HCT116 (cell line): ENCODE measurements at regions not wholly inside any gene's neighbourhood (a gene's known extent, or its start where the extent isn't known, plus 50 kb on each side); places are given as distances from the start of the nearest gene placed in this dataset.

ENCODE experiments used
- ATAC-seq: fragments of 200-7000 bp; cut with Tn5 transposase; 2 replicates; pipeline ENCODE4 v1.9.1; 2020; ENCODE audit warnings: mild to moderate bottlenecking, moderate library complexity
- BruUV-seq: library from RNA; stranded (reverse); fragments of 400-500 nt; replicated peaks from 2 replicates; lab custom pipeline; 2021; lab: Mats Ljungman, UMichigan
- CTCF ChIA-PET: fragments of 300-600 bp; sonication (Branson Sonifier 250); formaldehyde crosslinking; loops from one replicate; lab custom pipeline; 2021; ENCODE audit warnings: antibody characterized with exemption; lab: Charles Lee
- POLR2A ChIA-PET: fragments of 300-600, 350-600 bp; sonication (Branson Sonifier 250); formaldehyde crosslinking; loops from one replicate; lab custom pipeline; 2021; ENCODE audit warnings: antibody characterized with exemption; lab: Charles Lee
- RAD21 ChIA-PET, 2 experiments: fragments of 300-600 bp; sonication (Branson Sonifier 250); formaldehyde crosslinking; loops; one replicate each; lab custom pipeline; 2023; ENCODE audit warnings: low total read pairs in 2 of 2; ENCODE audit not compliant: uncharacterized antibody in 2 of 2, unreplicated experiment in 2 of 2, low non-redundant PET in 1 of 2; lab: Charles Lee
- DNase-seq: peaks from one replicate; pipeline ENCODE4 v3.0.0-alpha.2; 2010; ENCODE audit warnings: low read depth, low spot score
- H2AFZ ChIP-seq: fragments of 200-600 bp; shearing (Covaris generic), sonication (generic); 2 replicates; pipeline ENCODE4 v1.6.1; 2017; ENCODE audit warnings: low read depth, mixed run types, mixed read lengths, antibody characterized with exemption, low read length; ENCODE audit not compliant: poor library complexity, severe bottlenecking
- H3K27ac ChIP-seq: 2 replicates; pipeline ENCODE4 v1.5.1; 2012; ENCODE audit warnings: low read depth, low read length
- H3K27me3 ChIP-seq: fragments of 200-600 bp; sonication (generic); 2 replicates; pipeline ENCODE4 v1.6.1; 2016; ENCODE audit warnings: mixed run types, low read length, mixed read lengths; ENCODE audit not compliant: insufficient read depth
- H3K36me3 ChIP-seq, 2 experiments: fragments of 200-500 bp in 1 of 2; fragments of 200-600 bp in 1 of 2; sonication (Bioruptor generic) in 1 of 2; sonication (generic) in 1 of 2; 2 replicates each; pipeline versions ENCODE4 v1.5.1 to v1.6.1; 2014 to 2016; ENCODE audit warnings: low read length in 2 of 2, inconsistent platforms in 1 of 2, mixed read lengths in 1 of 2, mixed run types in 1 of 2; ENCODE audit not compliant: insufficient read depth in 2 of 2, control insufficient read depth in 1 of 2
- H3K4me1 ChIP-seq, 2 experiments: fragments of 200-600 bp in 1 of 2; sonication (generic) in 1 of 2; 2 replicates each; pipeline versions ENCODE4 v1.5.1 to v1.6.1; 2012 to 2017; ENCODE audit warnings: low read length in 2 of 2, inconsistent platforms in 1 of 2, mild to moderate bottlenecking in 1 of 2, mixed read lengths in 1 of 2, mixed run types in 1 of 2, moderate library complexity in 1 of 2; ENCODE audit not compliant: insufficient read depth in 2 of 2, control insufficient read depth in 1 of 2
- H3K4me2 ChIP-seq: fragments of 200-600 bp; sonication (generic); 2 replicates; pipeline ENCODE4 v1.6.1; 2017; ENCODE audit warnings: mixed run types, low read length, mixed read lengths
- H3K4me3 ChIP-seq, 2 experiments: fragments of 200-600 bp in 1 of 2; sonication (generic) in 1 of 2; replicated peaks in 1 of 2; 2 replicates each; pipeline ENCODE4 v1.5.1; 2011 to 2016; ENCODE audit warnings: low read length in 2 of 2, control low read depth in 1 of 2, low read depth in 1 of 2, mild to moderate bottlenecking in 1 of 2, mixed read lengths in 1 of 2, mixed run types in 1 of 2
- H3K79me2 ChIP-seq: fragments of 200-600 bp; sonication (generic); 2 replicates; pipeline ENCODE4 v1.6.1; 2017; ENCODE audit warnings: mild to moderate bottlenecking, mixed run types, low read length, moderate library complexity, mixed read lengths; ENCODE audit not compliant: insufficient read depth
- H3K9ac ChIP-seq: fragments of 200-600 bp; sonication (generic); 2 replicates; pipeline ENCODE4 v1.6.1; 2016; ENCODE audit warnings: low read length, mixed read lengths
- H3K9me2 ChIP-seq: fragments of 200-600 bp; sonication (generic), shearing (Covaris generic); 2 replicates; pipeline ENCODE4 v1.6.1; 2017; ENCODE audit warnings: mixed run types, mild to moderate bottlenecking, moderate library complexity; ENCODE audit not compliant: insufficient read depth
- H3K9me3 ChIP-seq, 2 experiments: fragments of 200-500 bp in 1 of 2; fragments of 200-600 bp in 1 of 2; sonication (Bioruptor generic) in 1 of 2; sonication (generic) in 1 of 2; 2 replicates each; pipeline ENCODE4 v1.6.1; 2014 to 2017; ENCODE audit warnings: low read length in 2 of 2, mixed read lengths in 2 of 2, inconsistent platforms in 1 of 2, low read depth in 1 of 2, mild to moderate bottlenecking in 1 of 2, mixed run types in 1 of 2, moderate library complexity in 1 of 2; ENCODE audit not compliant: control insufficient read depth in 1 of 2, insufficient read depth in 1 of 2
- H4K20me1 ChIP-seq: fragments of 200-600 bp; sonication (generic), shearing (Covaris generic); 2 replicates; pipeline ENCODE4 v1.6.1; 2017; ENCODE audit warnings: mixed run types, mild to moderate bottlenecking, moderate library complexity; ENCODE audit not compliant: insufficient read depth
- CBX3 ChIP-seq: IDR thresholded peaks from 2 replicates; pipeline ENCODE4 v1.6.1; 2012; ENCODE audit warnings: low read depth
- CEBPB ChIP-seq: IDR thresholded peaks from 2 replicates; pipeline ENCODE4 v1.6.1; 2012; ENCODE audit warnings: low read depth
- EZH2 ChIP-seq: fragments of 200-600 bp; sonication (generic); IDR thresholded peaks from 2 replicates; pipeline ENCODE4 v1.6.1; 2017; ENCODE audit warnings: antibody characterized with exemption, mixed run types
- EZH2phosphoT487 ChIP-seq: fragments of 200-600 bp; IDR thresholded peaks from 2 replicates; pipeline ENCODE4 v1.6.1; 2018; ENCODE audit warnings: antibody characterized with exemption, borderline replicate concordance
- JUND ChIP-seq: IDR thresholded peaks from 2 replicates; pipeline ENCODE4 v1.6.1; 2012
- POLR2AphosphoS5 ChIP-seq: IDR thresholded peaks from 2 replicates; pipeline ENCODE4 v1.6.1; 2011; ENCODE audit warnings: mild to moderate bottlenecking, low read depth, low read length, moderate library complexity
- RAD21 ChIP-seq: IDR thresholded peaks from 2 replicates; pipeline ENCODE4 v1.6.1; 2012; ENCODE audit warnings: low read depth, mild to moderate bottlenecking
- SRF ChIP-seq: IDR thresholded peaks from 2 replicates; pipeline ENCODE4 v1.6.1; 2012; ENCODE audit warnings: low read depth
- ZFX ChIP-seq: fragments of 450-650 bp; IDR thresholded peaks from 2 replicates; pipeline ENCODE4 v1.6.1; 2017
- ZNF274 ChIP-seq: fragments of 200-500 bp; sonication (Bioruptor generic); IDR thresholded peaks from 2 replicates; pipeline ENCODE4 v1.6.1; 2014; ENCODE audit warnings: mild to moderate bottlenecking, low read depth, low read length, inconsistent platforms
- intact Hi-C: fragments of 100-400 bp; cut with micrococcal nuclease; formaldehyde crosslinking; loops from 2 replicates; pipeline ENCODE4 v1.10.0; 2022
- TF ChIP-seq, protein P1 (sequence below): IDR thresholded peaks from 2 replicates; pipeline ENCODE4 v1.6.1; 2012
- TF ChIP-seq, protein P2 (sequence below), 3 experiments: fragments of 200-600 bp in 1 of 3; sonication (generic) in 1 of 3; IDR thresholded peaks in 2 of 3; conservative IDR thresholded peaks in 1 of 3; 2 replicates each; pipeline ENCODE4 v1.5.1; 2012 to 2017; ENCODE audit warnings: low read depth in 2 of 3, low read length in 2 of 3, antibody characterized with exemption in 1 of 3, borderline replicate concordance in 1 of 3, control low read depth in 1 of 3, mild to moderate bottlenecking in 1 of 3, mixed read lengths in 1 of 3, mixed run types in 1 of 3, moderate library complexity in 1 of 3; ENCODE audit not compliant: insufficient read depth in 1 of 3

GRCh38 chr12:16675438-16675837, 69.5 kb upstream of the LMO3 start (continued):
- TF ChIP-seq, protein P1, sequence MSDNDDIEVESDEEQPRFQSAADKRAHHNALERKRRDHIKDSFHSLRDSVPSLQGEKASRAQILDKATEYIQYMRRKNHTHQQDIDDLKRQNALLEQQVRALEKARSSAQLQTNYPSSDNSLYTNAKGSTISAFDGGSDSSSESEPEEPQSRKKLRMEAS, result no peak
- TF ChIP-seq JUND (no peak), CEBPB (no peak), EZH2phosphoT487 (no peak), RAD21 (no peak), CBX3 (no peak), ZFX (no peak), SRF (no peak), EZH2 (no peak), POLR2AphosphoS5 (no peak)
- TF ChIP-seq, protein P2, sequence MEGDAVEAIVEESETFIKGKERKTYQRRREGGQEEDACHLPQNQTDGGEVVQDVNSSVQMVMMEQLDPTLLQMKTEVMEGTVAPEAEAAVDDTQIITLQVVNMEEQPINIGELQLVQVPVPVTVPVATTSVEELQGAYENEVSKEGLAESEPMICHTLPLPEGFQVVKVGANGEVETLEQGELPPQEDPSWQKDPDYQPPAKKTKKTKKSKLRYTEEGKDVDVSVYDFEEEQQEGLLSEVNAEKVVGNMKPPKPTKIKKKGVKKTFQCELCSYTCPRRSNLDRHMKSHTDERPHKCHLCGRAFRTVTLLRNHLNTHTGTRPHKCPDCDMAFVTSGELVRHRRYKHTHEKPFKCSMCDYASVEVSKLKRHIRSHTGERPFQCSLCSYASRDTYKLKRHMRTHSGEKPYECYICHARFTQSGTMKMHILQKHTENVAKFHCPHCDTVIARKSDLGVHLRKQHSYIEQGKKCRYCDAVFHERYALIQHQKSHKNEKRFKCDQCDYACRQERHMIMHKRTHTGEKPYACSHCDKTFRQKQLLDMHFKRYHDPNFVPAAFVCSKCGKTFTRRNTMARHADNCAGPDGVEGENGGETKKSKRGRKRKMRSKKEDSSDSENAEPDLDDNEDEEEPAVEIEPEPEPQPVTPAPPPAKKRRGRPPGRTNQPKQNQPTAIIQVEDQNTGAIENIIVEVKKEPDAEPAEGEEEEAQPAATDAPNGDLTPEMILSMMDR (IDR thresholded peaks at IDR 0.05 in 2 of 3, conservative IDR thresholded peaks at IDR 0.05 in 1 of 3; ENCODE audit: borderline replicate concordance in 1 of 3, insufficient read depth in 1 of 3, low read depth in 2 of 3, low read length in 2 of 3), result no peak

DNA sequence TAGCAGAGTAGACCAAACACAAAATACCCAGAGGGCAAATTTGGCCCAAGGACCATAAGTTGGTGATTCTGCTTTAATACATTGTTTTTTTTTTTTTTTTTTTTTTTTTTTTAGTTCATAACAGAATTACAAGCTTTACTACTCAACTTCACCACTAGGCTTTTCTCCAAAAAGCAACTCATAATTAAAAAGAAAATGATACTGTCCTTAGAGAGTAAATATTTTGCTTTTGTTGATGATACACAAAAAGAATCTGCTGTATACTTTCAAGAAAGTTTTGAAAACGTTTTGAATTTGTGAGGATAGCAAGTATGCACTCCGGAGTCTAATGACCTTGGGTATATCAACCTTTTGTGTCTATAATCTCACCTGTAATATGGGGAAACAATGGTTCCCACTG, 68.9 kb upstream of the LMO3 start:
- no peak for ATAC-seq

More for the DNA sequence above, 68.9 kb upstream of the LMO3 start:
- TF ChIP-seq, protein P2 (IDR thresholded peaks at IDR 0.05 in 2 of 3, conservative IDR thresholded peaks at IDR 0.05 in 1 of 3; ENCODE audit: borderline replicate concordance in 1 of 3, insufficient read depth in 1 of 3, low read depth in 2 of 3, low read length in 2 of 3), result peak in 1 of 3 experiments; percentile 21; a peak in 1 of 6 replicates
- TF ChIP-seq ZNF274, result no peak
- Histone ChIP-seq H3K4me2 (no peak overlapping the region), H3K4me3 (no peak overlapping the region), H3K4me1 (no peaks in the 10 kb centered on the region), H3K36me3 (no peaks in the 10 kb centered on the region), H3K9ac (no peak overlapping the region), H4K20me1 (no peaks in the 10 kb centered on the region), H3K9me3 (no peaks in the 10 kb centered on the region), H2AFZ (no peak overlapping the region), H3K27me3 (no peaks in the 10 kb centered on the region), H3K9me2 (no peaks in the 10 kb centered on the region), H3K79me2 (no peaks in the 10 kb centered on the region), H3K27ac (no peak overlapping the region)
- no TSS peak for BruUV-seq
- CTCF ChIA-PET, result interaction anchor here (0.7 to 1.0 kb wide), 2 partner anchors 85 to 1058 kb away, joined by 3 read pairs; no protein-coding TSS in a partner anchor
- DNase-seq, result no peak
- RAD21 ChIA-PET, result no interaction called here
- POLR2A ChIA-PET, result no interaction called here
- intact Hi-C loops, result no loop called here
